PC-3 (cell line): ENCODE measurements at regions not wholly inside any gene's neighbourhood (a gene's known extent, or its start where the extent isn't known, plus 50 kb on each side); places are given as distances from the start of the nearest gene placed in this dataset.

ENCODE experiments used
- EZH2 ChIP-seq: fragments of 300-600 bp; sonication (generic); IDR thresholded peaks from one replicate; pipeline ENCODE4 v1.6.1; 2017; ENCODE audit warnings: antibody characterized with exemption, mild to moderate bottlenecking, low read length; ENCODE audit not compliant: unreplicated experiment
- EZH2phosphoT487 ChIP-seq: fragments of 300-600 bp; sonication (generic); IDR thresholded peaks from 2 replicates; pipeline ENCODE4 v1.6.1; 2018; ENCODE audit warnings: mild to moderate bottlenecking, antibody characterized with exemption, low read length, borderline replicate concordance
- TF ChIP-seq, protein P1 (sequence below): fragments of 300-600 bp; sonication (generic); conservative IDR thresholded peaks from 2 replicates; pipeline ENCODE4 v1.5.1; 2017; ENCODE audit warnings: antibody characterized with exemption, low read depth, mild to moderate bottlenecking, low read length

DNA sequence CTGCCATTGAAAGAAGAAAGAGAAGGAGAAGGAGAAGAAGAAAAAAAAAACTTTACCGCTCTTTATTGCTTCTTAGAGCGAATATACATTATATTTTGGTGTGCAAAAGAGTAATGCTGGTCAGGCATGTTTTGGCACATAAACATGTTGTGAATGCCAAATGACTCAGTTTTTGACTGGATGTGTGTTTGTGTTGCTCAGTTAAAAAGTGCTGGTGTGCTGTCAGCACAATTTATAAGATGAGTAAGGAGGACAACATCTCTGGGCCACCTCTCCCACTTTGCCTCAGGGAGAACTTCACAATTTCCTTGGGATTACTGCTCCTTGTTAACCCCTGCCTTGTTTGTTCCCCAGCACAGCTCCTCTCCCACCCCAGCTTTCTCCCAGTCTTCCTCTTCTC is 584.8 kb downstream of the ETNK1 start:
- TF ChIP-seq, protein P1, sequence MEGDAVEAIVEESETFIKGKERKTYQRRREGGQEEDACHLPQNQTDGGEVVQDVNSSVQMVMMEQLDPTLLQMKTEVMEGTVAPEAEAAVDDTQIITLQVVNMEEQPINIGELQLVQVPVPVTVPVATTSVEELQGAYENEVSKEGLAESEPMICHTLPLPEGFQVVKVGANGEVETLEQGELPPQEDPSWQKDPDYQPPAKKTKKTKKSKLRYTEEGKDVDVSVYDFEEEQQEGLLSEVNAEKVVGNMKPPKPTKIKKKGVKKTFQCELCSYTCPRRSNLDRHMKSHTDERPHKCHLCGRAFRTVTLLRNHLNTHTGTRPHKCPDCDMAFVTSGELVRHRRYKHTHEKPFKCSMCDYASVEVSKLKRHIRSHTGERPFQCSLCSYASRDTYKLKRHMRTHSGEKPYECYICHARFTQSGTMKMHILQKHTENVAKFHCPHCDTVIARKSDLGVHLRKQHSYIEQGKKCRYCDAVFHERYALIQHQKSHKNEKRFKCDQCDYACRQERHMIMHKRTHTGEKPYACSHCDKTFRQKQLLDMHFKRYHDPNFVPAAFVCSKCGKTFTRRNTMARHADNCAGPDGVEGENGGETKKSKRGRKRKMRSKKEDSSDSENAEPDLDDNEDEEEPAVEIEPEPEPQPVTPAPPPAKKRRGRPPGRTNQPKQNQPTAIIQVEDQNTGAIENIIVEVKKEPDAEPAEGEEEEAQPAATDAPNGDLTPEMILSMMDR: no peak
- no peak for TF ChIP-seq EZH2phosphoT487
- no peak for TF ChIP-seq EZH2
